Limb (tissue), 2 donors: ENCODE measurements at regions not wholly inside any gene's neighbourhood (a gene's known extent, or its start where the extent isn't known, plus 50 kb on each side); places are given as distances from the start of the nearest gene placed in this dataset.

Experiments used
- DNase-seq, 2 donors: peaks; one replicate each; pipeline ENCODE4 v3.0.0-alpha.2; 2016; ENCODE audit errors: extremely low spot score in 2 of 2

DNA sequence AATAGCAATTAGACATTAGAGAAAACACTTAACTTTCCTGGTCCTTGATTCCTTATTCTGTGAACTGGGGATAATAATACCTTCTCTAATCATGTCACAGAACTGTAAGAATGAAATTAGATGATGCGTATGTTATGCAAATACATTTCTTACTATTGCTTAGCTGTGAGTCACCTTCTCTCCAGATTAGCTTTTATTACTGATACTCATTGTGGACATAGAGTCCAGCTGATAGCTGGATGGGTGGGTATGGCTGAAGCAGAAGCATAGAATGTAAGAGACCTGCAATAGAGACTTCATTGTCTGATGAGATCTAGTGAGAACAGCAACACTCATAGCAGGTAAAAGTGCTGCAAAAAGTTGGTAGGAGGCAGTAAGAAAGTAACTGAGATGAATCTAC, 437.2 kb upstream of the ZFP42 start:
- DNase-seq, result no peak

GRCh38 chr4:187562345-187562744, 433.2 kb upstream of the ZFP42 start:
- no peak for DNase-seq

- no peak for DNase-seq
These were observed 430.2 kb upstream of the ZFP42 start for GRCh38 chr4:187565416-187565815.

GRCh38 chr4:187569871-187570270, 425.7 kb upstream of the ZFP42 start:
- DNase-seq, result no peak

DNA sequence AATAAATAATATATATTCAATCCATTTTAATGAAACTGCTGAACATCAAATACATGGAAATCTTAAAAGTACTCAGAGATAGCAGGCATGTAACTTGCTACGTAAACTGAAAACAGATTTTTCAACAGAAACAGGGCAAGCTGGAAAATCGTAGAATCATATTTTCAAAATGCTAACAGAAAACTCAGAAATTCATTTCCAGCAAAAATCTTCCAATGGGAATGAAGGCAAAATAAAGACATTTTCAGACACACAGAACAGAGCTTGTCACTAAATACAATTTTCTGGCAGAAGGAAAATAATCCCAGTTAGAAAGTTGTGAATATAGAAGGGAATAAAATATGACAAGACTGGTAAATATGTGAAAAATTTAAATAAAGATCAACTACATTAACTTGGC, 419.9 kb upstream of the ZFP42 start:
- no peak for DNase-seq

GRCh38 chr4:187576751-187577150, 418.8 kb upstream of the ZFP42 start:
- DNase-seq, result no peak

DNA sequence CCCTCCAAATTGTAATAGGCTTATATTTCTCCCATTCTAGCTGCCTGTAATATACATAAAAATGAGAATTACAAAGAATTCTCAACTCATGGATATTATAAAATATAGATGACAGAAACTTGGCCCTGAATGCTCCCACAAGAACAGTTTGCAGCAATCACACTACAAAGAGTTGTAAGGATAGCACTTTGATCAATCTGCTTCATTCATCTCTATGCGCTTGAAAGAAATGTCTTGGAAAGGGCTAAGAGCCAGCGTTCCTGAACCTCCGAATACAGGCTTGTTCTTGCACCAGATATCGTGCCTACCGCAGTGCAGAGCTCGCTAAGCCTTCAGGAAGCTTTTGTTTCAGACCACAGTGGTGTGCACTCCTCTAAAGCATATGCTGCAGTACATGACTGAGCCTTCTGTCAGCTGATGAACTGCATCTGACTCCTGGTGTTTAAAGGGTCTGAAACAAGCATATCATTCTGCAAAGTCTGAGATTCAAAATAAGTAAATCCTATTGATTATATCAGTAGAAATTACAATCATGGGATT, 417.6 kb upstream of the ZFP42 start:
- no peak for DNase-seq

GRCh38 chr4:187586892-187587291, 408.7 kb upstream of the ZFP42 start:
- DNase-seq, result no peak

GRCh38 chr4:187598196-187598595, 397.4 kb upstream of the ZFP42 start:
- no peak for DNase-seq

- DNase-seq, result no peak
These were observed 393.1 kb upstream of the ZFP42 start for GRCh38 chr4:187602339-187603092.

DNA sequence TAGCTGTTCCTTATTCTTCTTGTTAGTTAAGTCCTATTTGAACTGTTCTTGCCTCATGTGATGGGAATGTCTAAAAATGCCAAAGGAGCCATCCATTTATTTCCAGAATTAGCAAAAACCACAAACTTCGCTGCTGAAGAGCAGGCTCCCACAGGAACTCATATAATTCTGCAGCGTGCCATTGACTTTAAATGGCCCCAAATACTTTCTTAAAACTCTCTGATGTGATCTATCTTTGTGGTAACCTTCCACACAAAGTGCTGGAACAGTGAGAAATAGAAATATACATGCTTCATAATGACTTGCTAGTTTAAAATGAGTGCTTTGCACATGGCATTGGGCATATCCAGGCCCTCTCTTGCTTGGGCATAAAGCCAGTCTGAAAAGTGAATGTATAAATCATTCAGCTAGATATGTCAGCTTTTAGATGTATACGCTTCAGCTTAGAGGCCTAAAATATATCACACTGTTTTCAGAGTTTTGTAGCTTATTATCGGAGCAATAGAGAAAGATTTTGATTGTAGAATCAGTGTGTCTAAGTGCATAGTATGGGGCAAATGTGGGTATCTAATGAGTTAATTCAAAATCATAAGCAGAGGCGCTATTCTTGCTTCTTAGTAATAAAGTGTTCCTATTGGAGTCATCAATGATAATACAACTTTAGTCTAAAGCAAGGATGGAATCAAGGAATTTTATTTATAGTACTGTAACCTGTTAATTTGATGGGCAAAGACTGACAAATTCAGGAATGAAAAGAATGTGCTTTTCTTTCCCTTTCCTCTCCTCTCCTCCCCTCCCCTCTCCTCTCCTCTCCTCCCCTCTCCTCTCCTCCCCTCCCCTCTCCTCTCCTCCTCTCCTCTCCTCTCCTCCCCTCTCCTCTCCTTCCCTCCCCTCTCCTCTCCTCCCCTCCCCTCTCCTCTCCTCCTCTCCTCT, 392.2 kb upstream of the ZFP42 start:
- no peak for DNase-seq

- DNase-seq, result no peak
These were observed 390.6 kb upstream of the ZFP42 start for GRCh38 chr4:187604984-187605383.

DNA sequence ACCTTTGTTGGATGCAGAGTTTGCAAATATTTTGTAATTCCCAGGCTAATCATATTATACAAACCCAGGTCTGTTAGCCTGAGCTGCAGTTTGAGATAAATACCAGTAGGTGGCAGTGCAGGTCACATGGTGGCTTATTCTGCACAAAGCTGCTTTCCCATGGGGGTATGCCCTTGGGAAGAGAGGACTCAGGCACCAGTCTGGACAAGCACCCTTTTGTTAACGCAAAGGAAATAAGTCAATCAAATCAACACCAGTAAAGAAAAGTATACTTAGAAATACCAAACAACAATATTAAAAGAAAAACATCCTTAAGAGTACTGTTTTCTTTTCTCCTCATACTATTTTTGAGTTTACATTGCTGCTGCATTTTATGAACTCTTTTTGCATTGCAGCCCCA, 389.0 kb upstream of the ZFP42 start:
- peak in 1 of 2 donors; percentile 42 for DNase-seq

DNA sequence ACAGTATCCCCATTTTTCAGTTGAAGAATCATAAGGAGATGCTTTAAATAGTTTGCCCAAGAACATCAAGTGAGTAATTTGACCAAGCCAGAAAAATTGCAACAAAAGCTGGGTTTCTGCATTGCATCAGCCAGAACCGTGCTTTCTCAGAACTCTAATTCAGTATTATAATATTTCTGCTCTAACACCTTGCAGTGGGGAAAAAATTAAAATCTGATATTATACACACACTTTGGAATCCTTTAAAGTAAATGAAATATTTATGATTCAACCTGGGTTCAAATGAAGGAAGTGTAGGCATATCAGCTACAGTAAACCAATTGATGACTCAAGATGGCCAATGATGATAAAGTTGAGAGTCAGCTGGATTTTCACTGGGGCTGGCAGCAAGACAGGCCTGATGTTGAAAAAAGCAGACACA, 387.6 kb upstream of the ZFP42 start:
- no peak for DNase-seq

DNA sequence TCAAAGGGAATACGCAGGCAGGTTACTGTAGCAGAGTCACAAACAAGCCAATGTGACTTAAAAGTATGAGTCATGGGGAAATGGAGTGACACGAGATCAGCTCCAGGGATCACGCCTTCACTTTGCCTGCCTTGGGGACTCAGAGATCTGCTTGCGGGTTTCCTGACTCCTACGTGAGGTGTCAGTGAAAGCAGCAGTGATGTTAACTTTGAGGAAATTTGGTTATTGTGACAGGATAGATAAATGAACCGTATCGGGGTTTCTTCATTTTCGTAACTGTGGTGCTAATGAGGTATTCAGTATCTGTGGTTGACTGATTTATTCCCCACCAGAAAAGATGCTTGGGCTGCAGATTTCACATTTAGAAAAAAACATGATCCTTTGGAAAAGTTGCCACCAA, 383.3 kb upstream of the ZFP42 start:
- no peak for DNase-seq

DNA sequence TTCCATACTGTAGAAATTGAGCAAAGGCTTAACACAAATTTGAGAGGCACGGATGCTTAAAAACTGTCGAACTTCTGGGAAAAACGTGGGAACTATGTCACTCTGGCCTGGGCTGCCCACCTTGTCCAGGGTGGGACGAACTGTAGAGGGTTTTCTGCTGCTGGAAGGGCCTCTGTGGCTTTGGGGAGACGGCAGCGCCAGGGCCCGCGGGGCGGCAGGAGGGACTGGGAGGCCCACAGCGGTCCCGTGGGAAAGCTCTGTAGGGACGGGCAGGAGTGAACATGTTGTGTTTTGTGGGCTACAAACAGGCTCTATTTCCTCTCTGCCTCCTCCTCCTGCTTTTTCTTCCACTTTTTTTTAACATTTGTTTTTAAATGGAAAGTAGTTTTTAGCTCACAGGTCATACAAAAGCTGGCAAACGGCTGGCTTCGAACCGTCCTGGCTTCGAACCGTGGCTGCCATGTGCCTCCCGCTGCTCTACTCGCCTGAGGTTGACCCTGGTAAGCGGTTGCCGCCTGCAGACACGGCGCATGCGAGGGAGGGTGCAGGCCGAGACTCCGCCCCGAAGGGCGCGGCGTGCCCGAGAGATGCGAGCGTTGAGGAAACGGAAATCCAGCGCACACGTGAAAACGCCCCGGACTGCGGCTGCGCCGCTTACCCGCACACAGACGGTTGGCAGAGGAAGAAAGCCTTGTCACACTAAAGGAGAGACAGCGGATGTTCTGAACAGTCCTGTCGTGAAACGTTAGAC, 382.3 kb upstream of the ZFP42 start:
- DNase-seq, result no peak

DNA sequence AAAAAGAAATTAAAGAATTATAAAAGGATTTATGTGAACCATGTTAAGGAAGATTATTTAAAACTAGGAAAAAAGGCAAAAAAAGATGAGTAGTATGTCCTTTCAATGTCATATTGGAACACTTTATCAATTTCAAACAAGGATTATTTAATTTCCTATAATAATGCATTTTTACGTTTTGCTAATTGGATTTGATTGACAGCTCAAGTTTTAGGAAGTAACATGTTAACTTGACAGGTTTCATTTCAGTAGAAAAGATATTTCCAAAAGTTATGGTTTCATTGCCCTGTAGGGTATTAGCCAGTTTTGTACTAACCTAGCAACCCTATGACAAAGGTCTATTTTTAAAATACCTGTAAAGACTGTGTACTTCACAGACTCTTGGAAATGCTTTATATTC, 379.6 kb upstream of the ZFP42 start:
- DNase-seq, result no peak

- DNase-seq, result no peak
These were observed 378.5 kb upstream of the ZFP42 start for GRCh38 chr4:187617113-187617512.

- DNase-seq, result no peak
These were observed 376.8 kb upstream of the ZFP42 start for GRCh38 chr4:187618701-187619281.

DNA sequence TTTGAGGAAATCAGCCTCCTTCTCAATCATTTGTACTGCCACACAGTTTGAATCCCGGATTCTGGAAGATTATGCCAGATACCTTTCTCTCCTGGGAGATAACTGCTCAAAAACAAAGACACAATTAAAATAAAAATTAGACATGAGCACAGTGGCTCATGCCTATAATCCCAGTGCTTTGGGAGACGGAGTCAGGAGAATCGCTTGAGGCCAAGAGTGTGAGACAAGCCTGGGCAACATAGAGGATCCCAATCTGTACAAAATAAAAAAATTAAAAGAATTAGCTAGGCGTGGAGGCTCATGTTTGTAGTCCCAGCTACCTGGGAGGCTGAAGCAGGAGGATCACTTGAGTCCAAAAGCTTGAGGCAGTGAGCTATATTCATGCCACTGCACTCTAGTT, 376.3 kb upstream of the ZFP42 start:
- no peak for DNase-seq

DNA sequence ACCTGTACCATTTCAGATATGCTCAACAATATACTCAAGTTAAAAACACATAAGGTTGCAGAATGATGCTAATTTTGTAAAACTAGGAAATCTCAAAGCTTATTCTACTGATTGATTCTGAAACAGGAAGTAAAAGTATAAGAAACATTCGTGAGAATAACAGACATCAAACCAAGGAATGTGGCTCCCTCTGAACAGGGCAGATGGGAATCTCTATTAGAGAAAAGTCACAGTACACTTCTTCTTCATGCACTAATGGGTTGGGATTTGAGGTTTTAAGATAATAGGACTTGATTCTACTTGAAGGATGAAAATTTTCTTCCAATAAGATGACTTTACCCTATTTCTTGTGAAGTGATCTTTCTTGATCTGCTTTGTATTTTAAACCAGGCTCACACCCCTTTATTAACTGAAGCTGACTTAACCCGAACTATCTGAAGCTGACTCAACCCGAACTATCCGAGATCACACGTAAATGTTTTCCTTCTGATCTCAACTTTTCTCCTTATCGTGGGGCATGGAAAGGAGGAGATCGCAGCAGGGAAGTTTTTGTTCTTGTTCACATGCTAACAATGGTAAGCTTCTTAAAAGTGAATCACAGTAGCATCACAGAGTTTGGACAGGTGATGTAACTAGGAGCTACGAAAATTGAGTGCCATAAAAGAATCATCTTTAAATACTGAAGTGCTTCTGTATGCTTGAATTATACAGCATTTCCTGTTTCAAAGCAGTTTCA, 363.1 kb upstream of the ZFP42 start:
- no peak for DNase-seq
